IgD-negative memory B cell (primary cell): ENCODE measurements at regions not wholly inside any gene's neighbourhood (a gene's known extent, or its start where the extent isn't known, plus 50 kb on each side); places are given as distances from the start of the nearest gene placed in this dataset.

Experiments
- H3K27ac Mint-ChIP-seq, 3 donors: one replicate each; pipeline ENCODE4 v1.8.0; 2020 to 2022; ENCODE audit warnings: mild to moderate bottlenecking in 3 of 3, mixed read lengths in 3 of 3, moderate library complexity in 1 of 3
- H3K27me3 Mint-ChIP-seq: one replicate; pipeline ENCODE4 v1.8.0; 2021; ENCODE audit warnings: mixed read lengths
- H3K36me3 Mint-ChIP-seq: one replicate; pipeline ENCODE4 v1.8.0; 2020; ENCODE audit warnings: mild to moderate bottlenecking, mixed read lengths
- H3K4me1 Mint-ChIP-seq, 3 donors: one replicate each; pipeline ENCODE4 v1.8.0; 2020 to 2022; ENCODE audit warnings: mixed read lengths in 3 of 3, mild to moderate bottlenecking in 1 of 3
- H3K4me3 Mint-ChIP-seq, 4 donors: one replicate each; pipeline ENCODE4 v1.8.0; 2020 to 2022; ENCODE audit warnings: mild to moderate bottlenecking in 4 of 4, mixed read lengths in 4 of 4, moderate library complexity in 3 of 4
- H3K9me3 Mint-ChIP-seq, 3 donors: one replicate each; pipeline ENCODE4 v1.8.0; 2020 to 2021; ENCODE audit warnings: mixed read lengths in 3 of 3, mild to moderate bottlenecking in 1 of 3

GRCh38 chr16:6250511-6250910 lies 1082.1 kb upstream of the RBFOX1 start:
- Mint-ChIP-seq H3K4me3 (no peak overlapping the region), H3K36me3 (no peaks in the 10 kb centered on the region), H3K9me3 (peaks cover 5 to 14% (median 12%) of the 10 kb centered on the region in 3 donors), H3K27ac (no peak overlapping the region), H3K4me1 (no peaks in the 10 kb centered on the region), H3K27me3 (no peaks in the 10 kb centered on the region)

GRCh38 chr16:6249863-6250262 lies 1082.8 kb upstream of the RBFOX1 start:
- no peaks in the 10 kb centered on the region for H3K36me3 Mint-ChIP-seq
- no peak overlapping the region for H3K27ac Mint-ChIP-seq
- peaks cover 3 to 10% (median 9%) of the 10 kb centered on the region in 3 donors for H3K9me3 Mint-ChIP-seq
- H3K27me3 Mint-ChIP-seq = no peaks in the 10 kb centered on the region
- H3K4me3 Mint-ChIP-seq = no peak overlapping the region
- no peaks in the 10 kb centered on the region for H3K4me1 Mint-ChIP-seq

DNA sequence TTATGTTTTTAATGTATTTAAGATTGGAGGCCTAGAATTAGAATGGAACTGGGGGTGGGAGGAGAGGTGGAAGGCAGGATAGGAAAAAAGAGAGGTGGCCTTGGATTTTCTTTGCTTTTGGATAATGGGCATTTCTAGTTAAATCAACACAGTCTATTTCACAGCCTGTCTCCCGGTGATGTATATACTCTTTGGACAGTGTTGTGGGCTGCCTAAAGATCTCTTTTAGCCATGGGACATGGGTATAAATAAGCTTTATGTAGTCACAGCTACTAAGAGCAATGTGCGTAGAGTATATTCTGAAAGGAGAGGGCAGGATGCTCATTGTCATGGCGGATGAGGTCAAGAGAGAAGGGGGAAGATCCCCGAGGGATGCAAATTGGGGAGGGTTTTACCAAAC lies 1084.4 kb upstream of the RBFOX1 start:
- Mint-ChIP-seq H3K4me3 (no peak overlapping the region), H3K27ac (no peak overlapping the region), H3K9me3 (peaks cover 7 to 9% (median 9%) of the 10 kb centered on the region in 3 donors), H3K27me3 (no peaks in the 10 kb centered on the region), H3K4me1 (no peaks in the 10 kb centered on the region), H3K36me3 (no peaks in the 10 kb centered on the region)

DNA sequence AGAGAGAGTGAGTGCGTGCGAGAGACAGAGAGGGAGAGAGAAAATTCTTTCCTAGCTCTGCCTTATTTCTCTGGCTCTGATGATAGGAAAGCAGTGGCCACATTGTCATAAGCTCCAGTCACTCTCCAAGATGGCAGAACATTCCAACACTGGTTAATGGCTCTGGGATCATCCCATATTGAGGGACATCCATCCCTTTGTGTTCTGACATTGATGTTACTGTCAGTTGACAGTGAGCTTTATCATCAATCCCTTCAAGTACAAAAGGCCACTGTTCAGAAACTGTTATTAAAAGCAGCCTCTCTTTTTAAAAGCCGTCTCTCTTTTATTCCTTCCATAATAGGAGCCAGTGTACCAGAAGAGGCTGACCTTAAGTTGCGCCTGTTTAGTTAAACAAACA lies 1084.9 kb upstream of the RBFOX1 start:
- Mint-ChIP-seq H3K4me3 (no peak overlapping the region), H3K9me3 (peaks cover 4 to 10% (median 7%) of the 10 kb centered on the region in 3 donors), H3K27me3 (no peaks in the 10 kb centered on the region), H3K36me3 (no peaks in the 10 kb centered on the region), H3K4me1 (no peaks in the 10 kb centered on the region), H3K27ac (no peak overlapping the region)

DNA sequence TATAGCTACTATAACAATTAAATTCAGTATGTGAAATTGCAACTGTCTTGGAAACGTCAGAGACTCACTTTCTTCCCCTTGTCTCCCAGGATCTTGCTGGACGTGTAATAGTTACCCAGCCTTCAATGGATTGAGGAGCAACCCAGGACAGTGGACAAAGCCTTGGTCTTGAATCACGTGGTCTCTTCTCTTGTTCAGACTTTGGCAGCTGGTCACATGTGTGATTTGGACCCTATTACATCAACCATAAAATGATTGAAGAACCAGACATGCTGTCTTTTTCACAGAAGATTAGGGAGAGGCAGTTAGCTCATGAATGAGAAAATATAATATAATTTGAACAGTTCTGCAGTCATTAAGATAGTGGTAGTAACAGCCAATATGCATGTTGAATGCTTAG lies 1085.5 kb upstream of the RBFOX1 start:
- H3K4me3 Mint-ChIP-seq = no peak overlapping the region
- peaks cover 4 to 10% (median 4%) of the 10 kb centered on the region in 3 donors for H3K9me3 Mint-ChIP-seq
- no peaks in the 10 kb centered on the region for H3K4me1 Mint-ChIP-seq
- no peaks in the 10 kb centered on the region for H3K27me3 Mint-ChIP-seq
- no peak overlapping the region for H3K27ac Mint-ChIP-seq
- H3K36me3 Mint-ChIP-seq = no peaks in the 10 kb centered on the region

DNA sequence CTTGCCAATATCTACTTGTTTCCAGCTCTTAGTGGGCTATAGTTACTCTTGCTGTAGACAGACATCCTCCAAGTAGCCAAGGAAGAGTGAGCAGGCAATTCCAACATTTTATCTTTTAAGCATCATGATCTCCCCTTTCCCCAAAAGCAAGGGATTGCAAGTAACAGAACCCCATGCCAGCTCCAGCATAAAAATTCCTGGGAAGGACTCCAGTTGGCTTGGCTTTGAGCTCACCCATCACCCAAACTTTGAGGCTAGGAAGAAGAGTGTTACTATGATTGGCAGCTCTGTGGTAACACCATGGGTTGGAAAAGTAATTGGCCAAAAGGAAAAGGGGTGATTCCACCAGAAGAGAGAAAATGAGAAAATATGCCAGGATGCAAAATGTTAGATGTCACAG lies 1086.4 kb upstream of the RBFOX1 start:
- H3K36me3 Mint-ChIP-seq = no peaks in the 10 kb centered on the region
- peak overlapping the region in 1 of 3 donors; percentile 65 for H3K27ac Mint-ChIP-seq
- peaks cover 4 to 10% (median 4%) of the 10 kb centered on the region in 3 donors for H3K9me3 Mint-ChIP-seq
- H3K27me3 Mint-ChIP-seq = no peaks in the 10 kb centered on the region
- no peaks in the 10 kb centered on the region for H3K4me1 Mint-ChIP-seq
- no peak overlapping the region for H3K4me3 Mint-ChIP-seq

- Mint-ChIP-seq H3K9me3 (peaks cover 3 to 27% (median 5%) of the 10 kb centered on the region in 3 donors), H3K4me1 (no peaks in the 10 kb centered on the region), H3K27me3 (no peaks in the 10 kb centered on the region), H3K36me3 (peaks cover 1% of the 10 kb centered on the region), H3K27ac (no peak overlapping the region), H3K4me3 (no peak overlapping the region)
Observed at GRCh38 chr16:6232056-6232455, 1100.6 kb upstream of the RBFOX1 start.

- H3K4me1 Mint-ChIP-seq = no peaks in the 10 kb centered on the region
- peak overlapping the region in 1 of 3 donors; percentile 1 for H3K27ac Mint-ChIP-seq
- H3K27me3 Mint-ChIP-seq = no peaks in the 10 kb centered on the region
- H3K9me3 Mint-ChIP-seq = peaks cover 3 to 27% (median 5%) of the 10 kb centered on the region in 3 donors
- H3K36me3 Mint-ChIP-seq = peaks cover 1% of the 10 kb centered on the region
- no peak overlapping the region for H3K4me3 Mint-ChIP-seq
Observed at GRCh38 chr16:6231398-6231797, 1101.2 kb upstream of the RBFOX1 start.

GRCh38 chr16:6229186-6229585 lies 1103.5 kb upstream of the RBFOX1 start:
- Mint-ChIP-seq H3K27ac (no peak overlapping the region), H3K4me3 (no peak overlapping the region), H3K27me3 (no peaks in the 10 kb centered on the region)

DNA sequence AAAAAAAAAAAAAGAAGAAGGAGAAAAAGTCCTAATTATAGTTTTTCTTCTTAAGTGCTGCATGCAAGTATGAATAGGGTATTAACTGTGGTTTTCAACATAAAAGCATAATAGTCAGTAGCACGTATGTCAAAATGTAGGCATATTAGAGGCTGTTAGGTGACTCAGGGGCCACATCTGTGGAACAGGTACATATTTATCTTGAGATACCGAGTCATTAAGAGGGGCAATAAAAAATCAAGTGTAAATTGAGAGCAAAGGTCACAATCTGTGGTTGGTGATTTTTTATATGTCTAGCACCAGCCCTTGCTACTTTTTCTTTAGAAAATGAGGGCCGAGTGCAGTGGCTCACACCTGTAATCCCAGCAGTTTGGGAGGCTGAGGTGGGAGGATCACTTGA lies 1113.8 kb upstream of the RBFOX1 start:
- no peaks in the 10 kb centered on the region for H3K27me3 Mint-ChIP-seq
- no peak overlapping the region for H3K27ac Mint-ChIP-seq
- no peaks in the 10 kb centered on the region for H3K36me3 Mint-ChIP-seq
- H3K4me3 Mint-ChIP-seq = no peak overlapping the region
- H3K9me3 Mint-ChIP-seq = peaks cover 4 to 6% (median 5%) of the 10 kb centered on the region in 3 donors
- H3K4me1 Mint-ChIP-seq = peaks cover 0 to 2% (median 0%) of the 10 kb centered on the region in 3 donors

More at GRCh38 chr16:6229186-6229585, 1103.5 kb upstream of the RBFOX1 start:
- no peaks in the 10 kb centered on the region for H3K4me1 Mint-ChIP-seq
- H3K36me3 Mint-ChIP-seq = no peaks in the 10 kb centered on the region
- H3K9me3 Mint-ChIP-seq = peaks cover 5 to 27% (median 7%) of the 10 kb centered on the region in 3 donors

GRCh38 chr16:6216836-6217235 lies 1115.8 kb upstream of the RBFOX1 start:
- Mint-ChIP-seq H3K27me3 (no peaks in the 10 kb centered on the region), H3K36me3 (no peaks in the 10 kb centered on the region), H3K9me3 (peaks cover 2 to 11% (median 6%) of the 10 kb centered on the region in 3 donors), H3K4me1 (peaks cover 0 to 2% (median 0%) of the 10 kb centered on the region in 3 donors), H3K27ac (no peak overlapping the region), H3K4me3 (no peak overlapping the region)

DNA sequence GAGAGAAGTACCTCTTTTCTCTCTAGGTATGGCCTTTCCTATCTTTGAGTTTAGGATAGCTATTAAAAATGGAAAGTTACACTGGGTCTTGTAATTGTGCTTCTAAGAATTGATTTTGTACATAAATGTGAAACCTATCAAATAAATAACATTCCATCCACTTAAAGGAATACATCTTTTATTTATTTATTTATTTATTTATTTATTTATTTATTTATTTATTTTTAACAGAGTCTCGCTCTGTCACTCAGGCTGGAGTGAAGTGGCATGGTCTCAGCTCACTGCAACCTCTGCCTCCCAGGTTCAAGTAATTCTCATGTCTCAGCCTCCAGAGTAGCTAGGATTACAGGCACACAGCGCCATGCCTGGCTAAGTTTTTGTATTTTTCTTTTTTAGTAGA lies 1114.0 kb upstream of the EEF2KMT start:
- H3K9me3 Mint-ChIP-seq = peaks cover 2 to 8% (median 5%) of the 10 kb centered on the region in 3 donors

DNA sequence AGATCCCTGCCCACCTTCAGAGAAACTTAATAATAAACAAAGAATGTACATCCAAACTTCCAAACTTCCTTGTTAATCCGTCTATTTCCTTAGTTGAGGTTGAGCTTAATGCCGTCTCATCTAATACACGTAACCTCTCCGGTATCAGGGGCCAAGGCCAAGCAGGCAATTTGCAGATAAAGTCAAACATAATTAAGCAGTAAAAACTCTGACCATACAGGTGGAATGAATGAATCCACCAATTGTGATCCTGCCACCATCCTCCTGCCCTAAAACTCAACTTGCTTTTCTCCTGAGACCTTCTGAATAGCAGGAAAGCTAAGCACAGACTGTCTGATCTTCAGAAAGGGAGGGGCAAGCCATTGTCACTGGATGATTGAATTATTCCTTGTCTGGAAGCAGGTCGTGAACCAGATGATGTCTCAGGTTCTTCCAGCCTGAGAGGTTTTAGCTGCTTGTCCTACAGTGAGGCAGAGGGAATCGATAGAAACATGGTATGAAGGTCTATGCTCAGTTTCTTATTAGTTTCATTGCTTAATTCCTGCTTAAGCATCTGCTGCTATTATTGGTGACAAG lies 1111.8 kb upstream of the EEF2KMT start:
- Mint-ChIP-seq H3K27me3 (no peaks in the 10 kb centered on the region), H3K27ac (no peak overlapping the region), H3K4me1 (peaks cover 0 to 2% (median 0%) of the 10 kb centered on the region in 3 donors), H3K9me3 (peaks cover 2 to 8% (median 8%) of the 10 kb centered on the region in 3 donors), H3K36me3 (no peaks in the 10 kb centered on the region), H3K4me3 (no peak overlapping the region)

More for the DNA sequence above, 1114.0 kb upstream of the EEF2KMT start:
- H3K36me3 Mint-ChIP-seq = no peaks in the 10 kb centered on the region
- H3K4me1 Mint-ChIP-seq = peaks cover 0 to 2% (median 0%) of the 10 kb centered on the region in 3 donors
- H3K4me3 Mint-ChIP-seq = no peak overlapping the region
- no peak overlapping the region for H3K27ac Mint-ChIP-seq
- H3K27me3 Mint-ChIP-seq = no peaks in the 10 kb centered on the region

GRCh38 chr16:6207580-6207979 lies 1110.0 kb upstream of the EEF2KMT start:
- Mint-ChIP-seq H3K9me3 (peaks cover 2 to 11% (median 6%) of the 10 kb centered on the region in 3 donors), H3K27ac (no peak overlapping the region), H3K4me3 (no peak overlapping the region), H3K36me3 (no peaks in the 10 kb centered on the region), H3K4me1 (no peaks in the 10 kb centered on the region), H3K27me3 (no peaks in the 10 kb centered on the region)

DNA sequence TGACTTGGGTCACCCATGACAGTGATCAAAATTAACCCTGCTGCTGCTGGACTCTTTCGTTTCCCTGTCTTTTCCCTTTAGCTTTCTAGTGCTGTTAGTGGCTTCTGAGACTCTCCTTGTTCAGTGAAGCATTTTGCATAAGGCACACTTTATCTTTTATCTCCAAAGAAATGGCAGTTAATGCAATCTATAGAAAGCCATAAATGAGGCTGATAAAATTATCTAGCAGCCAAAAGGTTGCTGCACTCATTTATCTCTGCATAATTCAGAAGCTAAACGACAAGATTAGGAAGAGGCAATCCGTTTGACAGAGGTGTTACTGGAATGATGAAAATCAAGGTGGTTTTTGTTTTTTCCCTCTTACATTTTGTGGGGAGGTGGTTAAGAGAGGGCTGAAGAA lies 1109.5 kb upstream of the EEF2KMT start:
- no peaks in the 10 kb centered on the region for H3K4me1 Mint-ChIP-seq
- no peaks in the 10 kb centered on the region for H3K27me3 Mint-ChIP-seq
- H3K36me3 Mint-ChIP-seq = no peaks in the 10 kb centered on the region
- H3K27ac Mint-ChIP-seq = no peak overlapping the region
- no peak overlapping the region for H3K4me3 Mint-ChIP-seq
- H3K9me3 Mint-ChIP-seq = peaks cover 2 to 11% (median 6%) of the 10 kb centered on the region in 3 donors

- H3K4me3 Mint-ChIP-seq = no peak overlapping the region
- no peaks in the 10 kb centered on the region for H3K4me1 Mint-ChIP-seq
- no peaks in the 10 kb centered on the region for H3K36me3 Mint-ChIP-seq
- H3K27me3 Mint-ChIP-seq = no peaks in the 10 kb centered on the region
- H3K9me3 Mint-ChIP-seq = peaks cover 2 to 11% (median 9%) of the 10 kb centered on the region in 3 donors
- no peak overlapping the region for H3K27ac Mint-ChIP-seq
Observed at GRCh38 chr16:6206080-6206479, 1108.5 kb upstream of the EEF2KMT start.
